ENCODE measurements at regions not wholly inside any gene's neighbourhood (a gene's known extent, or its start where the extent isn't known, plus 50 kb on each side); places are given as distances from the start of the nearest gene placed in this dataset.

DNA sequence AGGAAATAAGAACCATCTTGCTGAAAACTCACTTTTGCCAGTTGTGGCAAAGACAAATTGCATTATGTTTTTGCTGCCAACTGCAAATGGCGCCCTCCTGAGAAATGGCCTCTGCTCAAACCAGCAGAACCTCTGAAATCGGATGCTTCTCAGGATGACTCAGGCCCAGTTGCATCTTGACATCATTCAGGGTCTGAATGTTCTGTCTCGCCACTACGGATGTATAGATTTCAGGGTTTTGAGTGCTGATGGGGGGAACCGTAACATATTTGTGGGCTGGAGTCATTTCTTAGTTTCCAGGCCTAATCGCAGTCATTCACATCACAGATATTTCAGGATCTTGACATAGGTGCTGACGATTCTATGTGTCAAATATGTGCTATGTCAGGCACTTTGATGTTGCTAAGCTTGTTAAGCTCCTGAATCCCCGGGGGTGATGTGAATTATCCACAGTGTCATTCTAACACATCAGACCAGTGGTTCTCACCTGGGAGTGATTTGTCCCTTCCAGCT lies 207.1 kb downstream of the NFATC2 start:
- DNase-seq (ENCODE audit: low read depth in 2 of 2), result no peak

DNA sequence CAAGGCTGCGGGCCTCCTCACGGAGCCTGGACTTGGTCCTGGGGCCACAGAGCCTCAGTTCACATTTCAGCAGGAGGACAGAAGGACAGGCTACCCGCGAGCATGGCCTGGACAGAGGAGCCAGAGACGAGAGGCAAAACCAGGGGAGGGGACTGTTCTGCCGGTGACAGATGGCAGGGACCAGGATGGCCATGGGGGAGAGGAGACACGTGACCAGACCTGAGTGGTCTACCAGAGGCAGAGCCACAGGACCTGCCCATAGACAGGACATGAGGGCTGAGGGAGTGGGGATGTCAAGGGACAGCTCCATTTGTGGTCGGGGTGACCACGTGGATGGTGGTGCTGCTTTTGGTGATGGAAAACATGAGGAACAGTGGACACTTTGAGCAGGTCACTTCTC lies 207.9 kb downstream of the NFATC2 start:
- DNase-seq (ENCODE audit: low read depth in 2 of 2), result no peak

DNA sequence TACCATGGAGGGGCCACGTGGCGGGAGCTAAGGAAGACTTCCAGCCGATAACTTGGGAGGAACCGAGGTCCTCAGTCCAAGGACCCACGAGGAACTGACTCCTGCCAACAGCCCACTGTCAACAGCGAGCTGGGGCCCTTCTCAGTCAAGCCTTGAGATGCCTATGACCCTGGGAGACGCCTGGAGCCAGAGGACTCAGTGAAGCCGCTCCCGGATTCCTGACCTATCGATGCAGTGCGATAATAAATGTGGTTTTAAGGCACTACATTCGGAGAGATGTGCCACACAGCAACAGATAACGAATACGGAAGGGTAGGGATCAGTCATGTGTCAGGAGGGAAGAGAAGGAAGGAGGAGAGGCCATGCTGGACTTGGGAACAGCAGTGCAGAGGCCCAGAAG lies 208.5 kb downstream of the NFATC2 start:
- DNase-seq (ENCODE audit: low read depth in 2 of 2), result no peak

DNA sequence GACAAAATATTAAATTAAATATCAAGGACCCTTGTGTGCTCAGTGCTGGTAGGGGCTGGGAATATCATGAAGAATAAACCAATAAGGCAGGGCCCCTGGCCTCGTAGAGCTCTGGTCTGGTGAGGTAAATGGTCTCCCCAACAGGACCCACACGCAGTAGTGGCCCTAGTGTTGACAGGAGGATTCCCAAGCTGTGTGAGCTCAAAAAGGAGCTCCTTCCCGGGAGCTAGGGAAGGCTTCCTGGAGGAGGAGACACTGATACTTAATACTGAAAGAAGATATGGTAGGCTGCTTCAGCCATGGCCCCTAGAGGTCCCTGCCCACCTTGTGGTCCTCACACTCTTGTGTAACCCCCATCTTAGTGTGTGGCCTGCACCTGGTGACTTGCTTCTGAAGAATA lies 209.1 kb downstream of the NFATC2 start:
- no peak for DNase-seq (ENCODE audit: low read depth in 2 of 2)

DNA sequence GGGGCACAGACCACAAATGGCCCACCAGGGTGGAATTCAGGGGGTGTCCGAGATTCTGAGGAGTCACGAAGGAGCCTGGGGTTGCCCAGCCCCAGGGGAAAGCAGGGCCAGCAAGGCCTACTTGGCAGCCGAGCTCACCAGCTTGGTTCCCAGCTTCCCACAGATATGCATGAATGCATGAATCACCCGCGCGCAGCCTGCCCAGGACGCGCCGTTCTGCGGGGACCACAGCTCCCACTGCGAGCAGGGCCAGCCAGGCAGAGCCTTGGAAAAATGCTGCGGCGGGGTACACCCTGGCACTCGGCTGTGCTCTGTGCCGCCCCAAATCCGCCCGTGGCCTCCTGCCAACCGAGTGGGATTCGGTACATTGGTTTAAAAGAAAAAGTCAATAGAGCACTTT lies 211.0 kb downstream of the NFATC2 start:
- DNase-seq (ENCODE audit: low read depth in 2 of 2), result no peak

DNA sequence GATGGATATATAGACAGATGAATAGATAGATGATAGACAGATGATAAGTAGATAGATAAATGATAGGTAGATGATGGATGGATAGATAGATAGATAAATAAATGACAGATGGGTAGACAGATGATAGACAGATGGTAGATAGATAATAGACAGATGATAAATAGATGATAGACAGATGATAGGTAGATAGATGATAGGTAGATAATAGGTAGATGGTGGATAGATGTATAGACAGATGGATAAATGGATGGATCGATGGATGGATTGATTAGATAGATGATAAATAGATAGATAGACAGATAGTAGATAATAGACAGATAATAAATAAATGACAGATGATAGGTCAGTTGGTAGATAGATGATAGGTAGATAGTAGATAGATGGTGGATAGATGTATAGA lies 212.7 kb downstream of the NFATC2 start:
- no peak for DNase-seq (ENCODE audit: low read depth in 2 of 2)

DNA sequence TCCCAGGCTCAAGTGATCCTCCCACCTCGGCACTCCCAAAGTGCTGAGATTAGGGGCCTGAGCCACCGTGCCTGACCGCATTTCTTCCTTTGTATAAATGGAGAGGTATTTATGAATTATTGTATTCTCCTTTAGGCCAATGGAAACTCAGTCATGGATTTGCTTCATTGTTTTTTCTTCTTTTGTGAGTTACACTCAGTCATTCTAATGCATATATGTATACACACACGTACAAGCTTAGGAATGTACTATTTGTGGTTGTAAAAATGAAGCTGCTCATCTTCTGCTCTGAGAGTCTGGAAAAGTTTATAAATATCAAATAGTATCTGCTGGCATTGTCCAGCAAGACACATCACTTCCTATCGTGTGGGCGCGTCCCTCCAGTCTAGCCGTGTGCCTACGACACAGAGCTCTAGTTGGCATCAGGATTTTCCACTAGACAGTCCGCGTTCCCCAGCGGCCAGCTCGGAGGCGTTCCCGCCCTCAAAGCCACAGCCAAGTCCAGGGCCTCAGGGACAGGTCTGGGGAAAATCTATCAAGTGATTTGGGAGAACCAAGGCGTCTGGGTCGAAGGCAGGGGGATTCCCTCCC lies 215.2 kb downstream of the NFATC2 start:
- no peak for DNase-seq (ENCODE audit: low read depth in 2 of 2)

DNA sequence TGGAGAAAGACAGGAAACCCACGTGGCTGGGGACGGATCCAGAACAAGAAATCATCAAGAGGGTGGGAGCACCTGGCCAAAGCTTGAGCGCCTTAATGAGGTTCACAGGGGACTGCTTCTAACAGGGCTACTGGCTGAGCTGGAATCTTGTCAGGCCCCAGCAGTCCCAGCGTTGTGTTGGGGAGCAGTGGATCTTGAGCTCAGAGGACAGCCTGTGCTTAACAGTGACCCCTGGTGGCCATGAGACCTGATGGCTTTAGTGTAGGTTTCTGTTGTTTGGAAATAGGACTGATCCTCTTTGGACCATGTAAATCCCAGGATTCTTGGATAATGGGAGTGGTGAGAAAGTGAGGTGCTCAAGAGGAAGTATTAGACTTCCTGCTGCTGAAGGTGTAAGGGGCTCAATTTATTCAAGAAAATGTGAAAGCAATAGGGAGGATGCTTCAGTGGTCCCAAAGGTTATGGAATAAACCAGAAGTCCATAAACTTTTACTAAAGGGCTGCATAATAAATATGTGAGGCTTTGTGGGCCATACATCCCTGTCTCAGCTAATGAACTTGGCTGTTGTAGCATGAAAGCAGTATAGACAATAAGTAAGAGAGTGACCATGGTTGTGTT lies 216.2 kb downstream of the NFATC2 start:
- DNase-seq (ENCODE audit: low read depth in 2 of 2), result peak; percentile 5 to 6

DNA sequence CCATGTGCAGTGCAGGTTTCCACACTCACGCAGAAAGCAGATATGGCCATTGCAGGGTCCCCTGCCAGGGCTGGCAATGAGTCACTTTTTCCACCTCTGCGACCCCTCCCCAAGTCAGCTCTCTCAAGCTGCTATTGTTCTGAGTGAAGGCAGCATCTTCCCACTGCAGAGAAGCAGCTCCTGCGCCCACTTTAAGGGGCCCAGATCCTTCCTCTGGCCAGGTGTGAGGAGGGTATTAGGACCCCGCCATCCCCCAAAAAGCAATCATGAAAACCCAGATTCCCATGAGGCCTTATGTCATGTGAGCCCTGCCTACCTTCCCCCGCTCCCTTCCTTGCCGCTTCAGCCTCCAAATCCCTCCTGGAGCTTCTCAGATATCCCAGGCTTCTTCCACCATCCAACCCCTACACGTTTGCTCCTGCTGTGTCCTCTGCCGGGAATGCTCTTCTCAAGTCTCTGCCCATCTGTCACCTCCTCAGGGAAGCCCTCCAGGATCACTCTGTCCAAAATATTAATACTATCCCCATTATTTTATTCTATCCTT lies 220.3 kb downstream of the NFATC2 start:
- no peak for DNase-seq (ENCODE audit: low read depth in 2 of 2)

DNA sequence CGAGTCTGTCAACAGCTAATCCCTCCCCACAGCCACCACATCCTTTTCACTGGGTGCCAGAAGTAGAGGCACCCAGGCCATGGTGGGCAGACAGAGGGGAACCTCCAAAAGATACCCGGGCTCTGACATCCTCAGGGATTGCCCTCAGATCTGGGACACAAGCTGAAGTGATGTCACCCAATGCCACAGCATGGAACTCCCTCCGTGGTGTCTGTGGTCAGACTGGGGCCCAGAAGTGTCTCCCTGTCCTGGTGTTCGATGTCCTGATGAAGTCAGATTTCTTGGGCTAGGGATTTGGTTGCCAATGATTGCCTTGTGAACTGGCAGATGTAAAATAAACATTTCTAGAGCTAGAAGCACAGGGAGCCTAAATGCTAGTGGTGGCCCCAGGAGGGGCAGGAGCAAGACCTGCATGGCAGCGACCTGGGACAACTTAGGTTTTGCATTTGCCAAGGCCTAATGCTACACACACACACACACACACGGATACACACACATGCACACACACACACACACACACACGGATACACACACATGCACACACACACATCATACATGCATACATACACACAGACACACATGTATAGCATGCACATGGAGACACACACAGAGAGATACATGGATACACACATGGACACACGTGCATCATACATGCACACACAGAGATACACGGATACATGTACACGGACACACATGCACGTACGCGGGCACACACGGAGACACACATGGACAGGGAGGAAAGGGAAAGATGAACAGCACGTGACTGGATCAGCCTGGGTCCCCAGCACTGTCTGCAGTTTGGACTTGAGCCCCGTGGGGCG lies 221.0 kb downstream of the NFATC2 start:
- DNase-seq (ENCODE audit: low read depth in 2 of 2), result no peak

DNA sequence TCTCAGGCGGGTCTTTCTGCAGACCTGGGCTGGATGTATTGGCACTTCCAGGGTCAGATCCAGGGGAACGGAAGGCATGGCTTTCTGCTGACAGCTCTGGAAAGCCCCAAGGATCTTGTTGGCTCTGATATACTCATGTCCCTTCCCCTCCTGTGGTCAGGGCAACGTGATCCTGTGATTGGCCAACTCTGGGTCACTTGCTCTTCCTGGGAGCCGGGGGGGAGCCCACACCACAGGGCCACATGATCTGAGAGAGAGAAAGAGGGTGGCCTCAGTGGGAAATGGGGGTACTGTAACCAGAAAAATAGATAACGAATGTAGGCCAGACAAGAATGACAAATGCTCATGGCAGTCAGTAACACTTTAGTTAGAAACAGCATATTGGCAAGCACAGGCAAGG lies 223.0 kb downstream of the NFATC2 start:
- no peak for DNase-seq (ENCODE audit: low read depth in 2 of 2)

DNA sequence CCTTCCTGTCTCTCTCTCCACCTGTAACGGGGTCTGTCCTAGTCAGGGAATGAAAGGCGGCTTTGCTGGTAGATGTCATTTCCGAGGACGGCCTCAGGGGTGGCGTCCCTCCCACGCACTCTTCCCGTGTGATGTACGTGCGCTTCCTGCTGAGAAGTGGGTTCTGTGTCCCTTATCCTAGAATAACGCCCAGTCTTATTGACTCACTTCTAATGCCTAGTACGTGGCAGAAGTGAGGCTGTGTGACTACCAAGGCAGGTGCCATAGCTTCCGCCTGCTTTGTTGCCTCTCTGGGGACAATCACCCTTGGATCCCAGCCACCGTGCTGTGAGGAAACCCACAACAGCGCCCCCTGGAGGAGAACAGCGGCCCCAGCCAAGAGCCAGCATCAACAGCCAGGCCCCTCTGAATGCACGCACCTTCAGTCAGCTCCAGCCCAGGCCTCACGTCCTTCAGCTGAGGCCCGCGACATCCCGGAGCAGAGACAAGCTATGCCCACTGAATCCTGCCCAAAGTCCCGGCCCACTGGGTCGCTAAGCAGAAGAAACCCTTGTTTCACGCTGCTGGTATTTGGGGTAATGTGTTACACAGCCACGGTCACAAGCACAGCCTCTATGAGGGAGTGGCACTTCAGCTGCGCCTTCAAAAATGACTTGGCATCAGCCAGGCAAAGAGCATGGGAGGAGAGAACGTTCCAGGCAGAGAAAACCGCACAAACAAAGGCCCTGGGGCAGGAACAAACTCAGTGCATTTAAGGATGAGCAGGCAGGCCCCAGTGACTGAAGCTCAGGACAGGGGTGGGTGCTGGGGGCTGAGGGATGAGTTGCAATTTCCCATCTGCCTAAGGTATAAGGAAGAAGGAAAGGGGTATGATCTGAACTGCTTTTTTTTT lies 224.2 kb downstream of the NFATC2 start:
- DNase-seq (ENCODE audit: low read depth in 2 of 2), result peak in 1 of 2 donors; percentile 17

DNA sequence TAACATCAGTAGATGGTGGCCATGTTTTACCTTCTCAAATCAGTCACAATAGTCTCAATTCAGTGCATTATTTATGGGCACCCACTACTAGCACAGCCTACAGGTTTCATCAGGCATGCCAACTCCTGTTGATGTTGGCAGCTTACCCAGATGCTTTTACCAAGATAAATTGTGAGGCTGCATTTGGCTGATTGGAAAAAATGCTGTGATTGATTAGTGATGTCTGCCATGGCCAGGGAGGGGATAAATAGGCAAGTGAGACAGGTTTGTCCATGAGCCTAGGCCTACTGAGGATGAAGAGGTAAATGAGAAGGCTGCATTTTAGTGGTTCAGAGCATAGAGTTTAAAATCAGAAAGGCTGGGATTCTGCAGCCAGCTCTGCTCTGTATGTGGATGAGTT lies 227.1 kb downstream of the NFATC2 start:
- no peak for DNase-seq (ENCODE audit: low read depth in 2 of 2)

DNA sequence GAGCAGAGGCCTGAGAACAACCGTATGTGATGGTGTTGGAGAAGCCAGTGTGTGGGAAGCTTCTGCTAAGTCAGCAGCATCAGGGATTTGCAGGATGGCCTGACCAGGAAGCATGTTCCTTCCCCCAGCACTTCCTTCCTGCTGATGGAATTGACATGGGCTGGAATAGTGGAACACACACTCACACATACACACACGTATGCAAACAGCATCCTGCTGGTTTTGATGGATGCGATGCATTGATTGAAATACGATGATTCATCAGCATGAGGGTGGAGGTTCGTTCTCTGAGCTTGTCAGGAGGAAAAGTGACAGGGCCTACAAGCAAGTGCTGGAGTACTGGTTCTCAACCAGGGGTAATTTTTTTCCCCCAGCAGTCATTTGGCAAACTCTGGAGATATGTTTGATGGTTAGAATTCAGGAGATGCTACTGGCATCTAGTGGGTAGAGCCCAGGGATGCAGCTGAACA lies 229.1 kb downstream of the NFATC2 start:
- DNase-seq (ENCODE audit: low read depth in 2 of 2), result no peak

DNA sequence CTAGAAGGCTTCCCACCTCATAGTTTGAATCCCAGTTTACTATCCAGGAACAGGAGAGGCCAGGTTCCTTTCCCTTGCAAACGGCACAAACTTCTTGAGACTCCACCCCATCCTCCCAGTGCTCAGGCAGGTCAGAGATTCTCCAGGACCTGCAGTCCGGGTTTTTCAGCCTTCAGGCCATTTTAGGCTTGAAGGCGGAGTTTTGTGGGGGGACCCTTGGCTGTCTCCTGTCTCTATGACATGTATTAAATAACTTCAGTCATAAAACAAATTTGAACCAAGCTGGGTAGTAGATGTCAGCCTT lies 230.1 kb downstream of the NFATC2 start:
- no peak for DNase-seq (ENCODE audit: low read depth in 2 of 2)

DNA sequence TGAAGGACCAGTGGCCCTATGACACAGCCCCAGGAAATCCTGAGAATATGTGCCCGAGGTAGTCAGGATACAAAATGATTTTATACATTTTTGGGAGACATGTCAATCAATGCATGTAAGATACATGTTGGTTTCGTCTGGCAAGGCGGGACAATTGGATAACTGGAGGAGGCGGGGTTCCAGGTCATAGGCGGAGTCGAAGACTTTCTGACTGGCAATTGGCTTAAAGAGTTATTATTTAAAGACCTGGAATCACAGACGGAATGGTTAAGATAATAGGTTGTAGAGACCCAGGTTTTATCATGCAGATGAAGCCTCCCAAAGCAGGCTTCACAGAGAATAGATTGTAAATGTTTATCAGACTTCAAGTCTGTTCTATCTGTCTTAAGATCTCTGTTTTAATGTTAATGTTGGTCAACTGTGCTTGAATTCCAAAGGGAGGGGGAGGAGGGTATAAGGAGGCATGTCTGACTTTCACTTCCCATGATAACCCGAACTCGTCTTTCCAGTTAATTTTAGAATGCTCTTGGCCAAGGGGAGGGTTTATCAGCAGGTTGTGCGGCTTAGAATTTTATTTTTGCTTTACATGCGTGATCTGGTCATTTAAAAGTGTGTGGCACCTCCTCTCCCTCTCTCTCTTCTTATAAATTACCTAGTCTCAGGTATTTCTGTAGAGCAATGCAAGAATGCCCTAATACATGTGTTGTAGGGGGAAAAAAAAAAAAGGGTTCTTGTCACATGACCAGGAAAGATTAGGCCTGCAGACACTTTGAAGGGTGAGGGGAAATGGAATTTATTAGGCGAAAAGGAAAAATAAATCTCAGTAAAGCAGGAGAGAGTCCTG lies 230.7 kb downstream of the NFATC2 start:
- no peak for DNase-seq (ENCODE audit: low read depth in 2 of 2)

DNA sequence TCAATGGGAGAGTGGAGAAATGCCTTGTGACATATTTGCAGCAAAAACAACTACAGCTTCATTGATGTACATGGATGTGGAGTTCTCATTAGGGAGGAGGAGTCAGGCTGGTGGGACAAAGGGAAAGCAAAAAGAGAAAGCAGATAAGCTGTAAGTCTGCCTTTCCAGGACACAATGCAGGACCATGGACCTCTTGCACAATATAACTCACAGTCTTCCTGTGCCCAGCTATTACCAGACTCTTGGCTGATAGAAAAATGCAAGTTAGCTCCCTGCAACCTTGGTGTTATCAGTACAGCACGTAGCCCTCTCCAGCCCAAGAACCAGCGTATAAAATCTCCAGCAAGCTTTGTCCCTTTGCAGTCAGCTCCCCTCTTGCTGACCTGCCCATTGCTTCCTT lies 232.3 kb downstream of the NFATC2 start:
- no peak for DNase-seq (ENCODE audit: low read depth in 2 of 2)

DNA sequence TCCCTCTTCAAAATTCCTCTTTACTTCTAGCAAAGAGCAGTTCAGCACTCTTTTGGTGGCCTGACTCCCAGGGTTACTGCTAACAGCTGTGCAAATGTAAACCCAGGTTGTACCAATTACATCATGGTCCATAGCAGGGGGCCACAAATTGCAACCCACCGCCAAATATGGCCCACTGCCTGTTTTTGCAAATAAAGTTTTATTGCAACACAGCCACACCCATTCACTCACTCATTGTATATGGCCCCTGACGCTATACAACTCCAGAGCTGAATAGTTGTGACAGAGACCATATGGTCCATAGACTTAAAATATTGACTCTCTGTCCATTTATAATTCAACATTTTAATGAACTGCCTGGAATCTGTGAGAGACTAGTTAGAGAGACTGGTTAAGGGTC lies 233.4 kb downstream of the NFATC2 start:
- DNase-seq (ENCODE audit: low read depth in 2 of 2), result no peak

DNA sequence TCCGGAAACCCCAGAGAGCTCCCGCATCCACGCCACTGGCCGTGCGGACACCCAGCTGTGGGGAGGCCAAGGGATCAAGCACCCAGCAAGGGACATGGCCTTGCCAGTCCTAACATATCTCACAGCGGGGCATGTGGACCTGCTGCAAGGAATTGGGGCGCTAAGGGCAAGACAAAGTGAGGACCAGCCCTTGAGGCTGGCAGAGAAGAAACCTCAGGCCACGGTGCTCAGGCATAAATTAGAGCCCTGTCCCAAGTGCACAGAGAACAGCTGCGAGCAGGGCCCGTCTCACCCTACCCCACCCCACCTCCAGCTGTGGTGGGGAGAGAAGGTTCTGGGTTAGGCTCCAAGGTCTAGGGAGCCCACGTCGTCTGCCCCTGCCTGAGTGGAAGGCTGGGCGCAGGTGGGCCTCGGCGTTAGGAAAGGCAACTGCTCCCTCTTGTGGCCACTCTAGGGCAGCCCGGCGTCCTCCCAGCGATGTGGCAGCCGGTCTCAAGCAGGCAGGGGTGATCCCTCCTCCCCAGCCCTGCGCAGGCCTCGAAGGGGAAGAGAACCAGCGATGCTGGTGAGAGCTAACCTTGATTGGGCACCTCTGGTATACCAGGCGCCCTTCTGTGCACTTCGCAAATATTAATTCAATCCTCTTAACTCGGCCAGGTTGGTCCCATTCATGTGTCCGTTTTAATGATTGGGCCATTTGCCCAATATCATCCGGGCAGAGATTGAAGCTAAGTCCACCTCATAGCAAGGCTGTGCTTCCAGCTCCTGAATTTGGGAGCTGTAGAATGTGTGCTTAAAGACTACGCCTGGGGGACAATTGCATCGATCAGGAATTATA lies 235.8 kb downstream of the NFATC2 start:
- peak; percentile 46 to 56 for DNase-seq (ENCODE audit: low read depth in 2 of 2)

DNA sequence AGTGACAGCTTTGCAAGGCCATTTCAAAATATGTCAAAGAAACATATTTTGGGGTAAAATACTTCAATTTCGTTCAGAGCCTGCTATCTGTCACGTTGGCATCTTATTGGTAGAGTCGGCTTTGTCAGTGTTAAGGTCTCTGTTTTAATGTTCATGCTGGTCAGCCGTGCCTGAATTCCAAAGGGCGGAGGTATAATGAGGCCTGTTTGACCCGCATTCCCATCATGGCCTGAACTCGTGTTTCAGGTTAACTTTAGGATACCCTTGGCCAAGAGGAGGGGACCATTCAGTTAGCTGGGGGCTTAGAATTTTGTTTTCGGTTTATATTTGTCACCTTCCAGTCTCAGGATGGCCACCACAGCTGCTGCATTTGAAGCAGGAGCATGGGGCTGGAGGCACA lies 236.4 kb downstream of the NFATC2 start:
- no peak for DNase-seq (ENCODE audit: low read depth in 2 of 2)
